Choroid plexus epithelial cell (primary cell): ENCODE measurements at regions not wholly inside any gene's neighbourhood (a gene's known extent, or its start where the extent isn't known, plus 50 kb on each side); places are given as distances from the start of the nearest gene placed in this dataset.
A peak's percentile ranks its signal among the peaks of the same experiment; 100 is the strongest.

ENCODE experiments used
- DNase-seq: peaks from one replicate; pipeline ENCODE4 v3.0.0-alpha.2; 2010; ENCODE audit warnings: low read depth
- H3K4me3 ChIP-seq: 2 replicates; pipeline ENCODE4 v1.5.1; 2011; ENCODE audit warnings: low read depth, mild to moderate bottlenecking, control low read depth, low read length, moderate library complexity
- TF ChIP-seq, protein P1 (sequence below): conservative IDR thresholded peaks from 2 replicates; pipeline ENCODE4 v1.5.1; 2011; ENCODE audit warnings: low read depth, mild to moderate bottlenecking, control low read depth, inconsistent platforms, low read length, moderate library complexity

DNA sequence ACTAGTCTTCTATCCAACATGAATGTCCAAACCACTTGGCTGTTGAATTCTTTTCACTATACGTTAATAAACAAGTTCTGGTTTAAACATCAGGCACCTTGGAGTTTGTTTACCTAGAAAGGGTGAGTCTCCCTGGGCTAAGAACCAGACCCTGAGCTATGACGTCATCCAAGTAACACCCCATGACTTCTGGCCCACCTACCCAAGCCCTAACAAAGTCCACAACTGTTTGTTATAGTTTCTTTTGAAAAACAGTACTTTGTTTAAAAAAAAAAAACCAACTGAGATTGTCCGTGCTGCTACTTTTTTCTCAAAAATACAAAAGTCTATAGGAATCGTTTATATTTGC, 146.9 kb upstream of the BEND6 start:
- peak; percentile 61 for DNase-seq
- TF ChIP-seq, protein P1, sequence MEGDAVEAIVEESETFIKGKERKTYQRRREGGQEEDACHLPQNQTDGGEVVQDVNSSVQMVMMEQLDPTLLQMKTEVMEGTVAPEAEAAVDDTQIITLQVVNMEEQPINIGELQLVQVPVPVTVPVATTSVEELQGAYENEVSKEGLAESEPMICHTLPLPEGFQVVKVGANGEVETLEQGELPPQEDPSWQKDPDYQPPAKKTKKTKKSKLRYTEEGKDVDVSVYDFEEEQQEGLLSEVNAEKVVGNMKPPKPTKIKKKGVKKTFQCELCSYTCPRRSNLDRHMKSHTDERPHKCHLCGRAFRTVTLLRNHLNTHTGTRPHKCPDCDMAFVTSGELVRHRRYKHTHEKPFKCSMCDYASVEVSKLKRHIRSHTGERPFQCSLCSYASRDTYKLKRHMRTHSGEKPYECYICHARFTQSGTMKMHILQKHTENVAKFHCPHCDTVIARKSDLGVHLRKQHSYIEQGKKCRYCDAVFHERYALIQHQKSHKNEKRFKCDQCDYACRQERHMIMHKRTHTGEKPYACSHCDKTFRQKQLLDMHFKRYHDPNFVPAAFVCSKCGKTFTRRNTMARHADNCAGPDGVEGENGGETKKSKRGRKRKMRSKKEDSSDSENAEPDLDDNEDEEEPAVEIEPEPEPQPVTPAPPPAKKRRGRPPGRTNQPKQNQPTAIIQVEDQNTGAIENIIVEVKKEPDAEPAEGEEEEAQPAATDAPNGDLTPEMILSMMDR, result no peak
- no peak overlapping the region for H3K4me3 ChIP-seq

DNA sequence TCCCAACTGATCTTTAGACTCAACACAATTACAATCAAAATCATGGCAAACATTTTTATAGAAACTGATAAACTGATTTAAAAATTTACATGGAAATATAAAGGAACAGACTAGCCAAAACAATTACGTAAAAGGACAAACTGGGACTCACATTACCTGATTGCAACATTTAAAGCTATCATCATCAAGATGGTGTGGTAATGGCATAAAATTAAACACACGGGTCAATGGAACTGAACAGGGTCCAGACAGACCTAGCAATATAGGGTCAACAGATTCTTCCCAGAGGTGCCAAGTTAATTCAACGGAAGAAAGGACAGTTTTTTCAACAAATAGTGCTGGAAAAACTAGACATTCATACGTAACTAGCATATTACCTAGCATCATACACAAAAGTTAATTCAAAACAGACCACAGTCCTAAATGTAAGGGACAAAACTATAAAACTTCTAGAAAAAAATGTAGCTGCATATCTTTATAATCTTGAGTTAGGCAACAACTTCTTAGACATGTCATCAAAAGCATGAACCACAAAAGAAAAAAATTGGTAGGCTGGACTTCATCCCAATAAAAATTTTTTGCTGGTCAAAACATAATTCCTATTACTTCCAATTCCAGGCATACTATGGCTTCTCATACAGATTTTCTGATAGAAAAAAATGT, 147.4 kb upstream of the BEND6 start:
- TF ChIP-seq, protein P1, result no peak
- H3K4me3 ChIP-seq, result no peak overlapping the region
- peak; percentile 26 for DNase-seq

DNA sequence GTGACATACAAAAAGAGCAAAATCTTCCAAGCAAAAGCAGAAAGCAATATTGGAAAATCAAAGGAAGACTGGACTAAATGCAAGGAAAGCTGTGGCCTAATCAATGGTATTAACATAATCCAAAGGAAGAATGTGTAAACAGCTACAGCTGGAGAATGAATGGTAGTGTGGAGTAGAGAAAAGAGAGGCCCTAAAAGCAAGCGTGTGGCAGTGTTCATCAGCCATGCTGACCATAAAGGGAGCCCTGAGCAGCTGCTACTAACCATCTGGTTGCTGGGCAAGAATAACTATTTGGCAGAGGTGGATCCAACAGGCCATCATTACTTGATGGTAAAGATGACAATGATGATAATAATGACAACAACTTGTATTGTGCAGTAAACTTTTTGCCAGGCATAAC, 148.5 kb upstream of the BEND6 start:
- DNase-seq, result no peak
- TF ChIP-seq, protein P1, result no peak
- no peak overlapping the region for H3K4me3 ChIP-seq

DNA sequence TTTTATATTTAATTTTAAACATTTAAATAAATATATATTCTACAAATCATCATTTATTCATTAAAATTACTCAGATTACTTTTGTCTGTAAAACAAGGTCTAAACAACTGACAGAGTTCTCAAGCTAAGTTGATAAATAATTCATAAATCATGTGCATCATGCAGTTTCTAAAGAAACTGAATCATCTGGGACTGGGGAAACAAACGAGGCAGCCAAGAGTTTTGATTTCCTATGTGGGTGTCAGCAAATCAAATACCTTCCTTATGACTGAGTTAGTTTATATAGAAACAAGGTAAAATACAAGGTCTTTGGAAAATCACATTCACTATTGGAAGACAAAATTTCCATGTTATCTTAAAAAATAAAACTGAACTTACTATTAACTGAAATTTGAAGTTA, 149.9 kb upstream of the BEND6 start:
- TF ChIP-seq, protein P1, result no peak
- peak; percentile 77 for DNase-seq

DNA sequence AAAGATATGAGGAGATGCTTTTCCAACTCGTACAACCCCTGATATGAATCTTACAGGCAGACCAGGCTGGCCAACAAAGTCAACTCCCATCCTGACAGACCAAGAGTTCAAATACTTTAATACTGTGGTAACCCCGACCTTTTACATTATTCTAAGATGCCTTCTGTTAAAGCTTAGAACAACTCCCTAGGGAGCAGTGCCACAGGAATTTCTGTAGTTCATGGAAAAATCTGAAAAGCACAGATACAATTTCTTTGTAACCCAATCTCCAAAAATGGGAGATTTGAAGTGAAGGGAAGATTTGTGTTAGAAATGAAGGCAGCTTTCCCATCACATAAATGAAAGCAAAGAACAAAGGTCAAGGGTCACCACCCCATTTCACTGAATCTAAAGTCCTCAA, 151.3 kb upstream of the BEND6 start:
- DNase-seq, result peak; percentile 85
- H3K4me3 ChIP-seq, result no peak overlapping the region
- TF ChIP-seq, protein P1, result no peak

More for the DNA sequence above, 149.9 kb upstream of the BEND6 start:
- no peak overlapping the region for H3K4me3 ChIP-seq

DNA sequence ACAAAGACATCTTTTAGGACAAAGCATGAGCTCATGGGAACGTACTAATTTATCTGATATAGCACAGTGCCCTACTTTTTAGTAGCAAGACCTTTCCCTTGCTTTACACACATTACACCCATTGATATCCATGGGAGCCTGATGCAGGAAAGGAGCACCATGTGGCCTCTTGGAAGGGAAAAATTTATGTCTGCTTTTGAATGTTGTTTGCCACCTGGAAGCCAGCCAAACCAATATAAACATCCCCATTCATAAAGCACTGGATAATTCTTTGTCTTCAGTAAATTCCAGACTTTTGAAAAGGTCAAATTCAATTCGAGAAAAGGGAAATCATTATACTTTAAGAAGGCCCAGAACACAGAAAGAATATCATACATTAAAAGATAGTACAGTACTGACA, 152.3 kb upstream of the BEND6 start:
- DNase-seq, result peak; percentile 82
- TF ChIP-seq, protein P1, result no peak
- no peak overlapping the region for H3K4me3 ChIP-seq

DNA sequence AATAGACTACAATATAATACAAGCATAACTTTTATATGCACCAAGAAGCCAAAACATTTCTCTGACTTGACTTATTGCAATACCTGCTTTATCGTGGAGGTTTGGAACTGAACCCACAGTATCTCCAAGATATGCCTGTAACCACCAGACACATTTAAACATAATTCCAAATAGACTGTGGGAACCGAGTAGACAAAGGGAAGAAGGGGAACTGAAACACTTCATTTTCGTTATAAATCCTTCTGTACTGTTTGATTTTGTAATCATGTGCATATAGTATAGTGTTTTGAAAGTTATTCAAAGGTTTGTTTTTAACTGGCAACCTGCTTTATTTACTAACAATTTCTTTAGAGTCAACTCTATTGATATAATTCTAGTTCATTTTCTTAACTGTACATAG, 154.9 kb upstream of the BEND6 start:
- no peak for DNase-seq
- TF ChIP-seq, protein P1, result no peak
- H3K4me3 ChIP-seq, result no peak overlapping the region
